HEK293T (cell line): ENCODE measurements at regions not wholly inside any gene's neighbourhood (a gene's known extent, or its start where the extent isn't known, plus 50 kb on each side); places are given as distances from the start of the nearest gene placed in this dataset.
"Not testable (repeated sequence)": the region's sequence is repeated elsewhere in the genome, so short reads cannot be mapped to it uniquely, and the experiment has no call there.

Source experiments
- ARNT ChIP-seq: fragments of 450-650 bp; IDR thresholded peaks from 2 replicates; pipeline ENCODE4 v1.6.1; 2017; ENCODE audit warnings: mild to moderate bottlenecking
- BHLHE40 ChIP-seq: fragments of 450-650 bp; IDR thresholded peaks from 2 replicates; pipeline ENCODE4 v1.6.1; 2016; ENCODE audit warnings: mild to moderate bottlenecking, moderate library complexity, borderline replicate concordance
- CTBP1 ChIP-seq: fragments of 450-650 bp; IDR thresholded peaks from 2 replicates; pipeline ENCODE4 v1.6.1; 2016; ENCODE audit warnings: borderline replicate concordance
- ELF4 ChIP-seq: fragments of 450-650 bp; IDR thresholded peaks from 2 replicates; pipeline ENCODE4 v1.6.1; 2017; ENCODE audit warnings: antibody characterized with exemption
- FOXK2 ChIP-seq: fragments of 450-650 bp; IDR thresholded peaks from 2 replicates; pipeline ENCODE4 v1.6.1; 2016; ENCODE audit warnings: mild to moderate bottlenecking
- FOXM1 ChIP-seq: fragments of 450-650 bp; IDR thresholded peaks from 2 replicates; pipeline ENCODE4 v1.6.1; 2017; ENCODE audit warnings: mild to moderate bottlenecking, borderline replicate concordance
- HDGF ChIP-seq: fragments of 450-650 bp; IDR thresholded peaks from 2 replicates; pipeline ENCODE4 v1.6.1; 2017; ENCODE audit warnings: antibody characterized with exemption, borderline replicate concordance
- L3MBTL2 ChIP-seq: fragments of 450-650 bp; conservative IDR thresholded peaks from 2 replicates; pipeline ENCODE4 v1.6.1; 2016; ENCODE audit warnings: mild to moderate bottlenecking
- NFRKB ChIP-seq: fragments of 450-650 bp; IDR thresholded peaks from 2 replicates; pipeline ENCODE4 v1.6.1; 2016; ENCODE audit warnings: mild to moderate bottlenecking, moderate library complexity
- SP1 ChIP-seq: fragments of 450-650 bp; IDR thresholded peaks from 2 replicates; pipeline ENCODE4 v1.6.1; 2017
- SUZ12 ChIP-seq: fragments of 450-650 bp; IDR thresholded peaks from 2 replicates; pipeline ENCODE4 v1.6.1; 2016; ENCODE audit warnings: mild to moderate bottlenecking

DNA sequence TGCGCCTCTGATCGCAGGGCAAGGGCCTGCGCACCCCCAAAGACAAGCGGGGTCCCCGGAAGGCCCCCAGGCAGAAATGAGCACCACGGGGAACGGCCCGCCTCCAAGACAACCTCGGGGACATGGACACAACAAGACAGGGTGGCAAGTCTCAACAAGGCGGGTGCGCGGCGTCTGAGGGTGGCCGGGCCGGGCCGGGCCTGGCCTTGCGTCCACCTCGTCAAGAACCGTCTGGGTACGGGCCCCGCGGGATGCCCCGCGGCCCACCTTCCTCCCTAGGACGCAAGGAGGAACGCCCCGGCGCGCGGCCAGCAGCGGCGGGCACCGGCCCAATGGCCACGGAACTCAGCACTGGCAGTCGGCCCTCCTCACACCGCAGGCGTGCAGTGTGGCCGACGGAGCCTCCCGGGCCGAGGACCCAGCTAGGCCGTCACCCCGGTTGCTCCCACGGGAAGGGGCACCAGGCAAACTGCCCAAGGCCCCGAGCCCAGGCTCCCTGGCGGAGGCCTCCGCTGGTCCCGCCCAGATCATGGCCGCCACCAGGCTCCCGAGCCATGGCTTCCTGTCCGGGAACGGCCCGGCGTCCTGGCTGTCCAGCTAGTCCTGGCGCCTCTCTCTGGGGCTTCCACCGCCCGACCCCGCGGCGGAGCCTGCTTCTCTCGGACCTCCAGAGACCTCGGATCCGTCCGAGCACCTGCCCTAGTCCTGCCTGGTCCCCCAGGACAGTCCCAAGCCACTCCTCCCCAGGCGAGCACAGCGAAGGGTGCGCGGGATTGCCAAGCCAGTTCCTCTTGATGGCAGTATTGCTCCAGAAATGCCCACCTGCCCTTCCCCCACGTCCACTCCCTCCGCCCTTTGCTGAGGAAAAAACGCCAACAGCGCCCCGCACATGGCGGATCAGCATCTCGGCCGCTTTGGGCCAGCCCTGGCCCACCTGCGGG, 167.1 kb downstream of the PLS3 start:
- not testable (repeated sequence) for TF ChIP-seq SP1, ELF4, FOXM1, HDGF, BHLHE40, SUZ12, L3MBTL2, NFRKB, ARNT, CTBP1, FOXK2
